OCI-LY7 (cell line): ENCODE measurements at regions not wholly inside any gene's neighbourhood (a gene's known extent, or its start where the extent isn't known, plus 50 kb on each side); places are given as distances from the start of the nearest gene placed in this dataset.

Experiments used
- BruUV-seq: library from RNA; stranded (reverse); fragments of 400-500 nt; replicated peaks from 2 replicates; lab custom pipeline; 2021; lab: Mats Ljungman, UMichigan
- CTCF ChIA-PET: fragments of 300-600 bp; sonication (Branson Sonifier 250); formaldehyde crosslinking; loops from one replicate; lab custom pipeline; 2022; ENCODE audit warnings: antibody characterized with exemption; ENCODE audit not compliant: unreplicated experiment; lab: Charles Lee
- POLR2A ChIA-PET: fragments of 300-600 bp; sonication (Branson Sonifier 250); formaldehyde crosslinking; loops from one replicate; lab custom pipeline; 2022; ENCODE audit warnings: antibody characterized with exemption; lab: Charles Lee
- DNase-seq: peaks from one replicate; pipeline ENCODE4 v3.0.0-alpha.2; 2015; ENCODE audit warnings: low spot score
- H2AFZ ChIP-seq: fragments of 200-600 bp; sonication (generic), shearing (Covaris generic); 2 replicates; pipeline ENCODE4 v1.6.1; 2014; ENCODE audit warnings: mild to moderate bottlenecking, antibody characterized with exemption, low read length, moderate library complexity
- H3K27ac ChIP-seq: fragments of 200-600 bp; sonication (generic); 2 replicates; pipeline ENCODE4 v1.5.1; 2014; ENCODE audit warnings: mixed run types, low read depth, mild to moderate bottlenecking, moderate library complexity, low read length, inconsistent platforms; ENCODE audit not compliant: poor library complexity, severe bottlenecking
- H3K36me3 ChIP-seq: fragments of 200-600 bp; sonication (generic); 2 replicates; pipeline ENCODE4 v1.6.1; 2014; ENCODE audit warnings: mild to moderate bottlenecking, antibody characterized with exemption, low read length, moderate library complexity, mixed read lengths; ENCODE audit not compliant: insufficient read depth
- H3K4me1 ChIP-seq: fragments of 200-600 bp; sonication (generic); 2 replicates; pipeline ENCODE4 v1.5.1; 2014; ENCODE audit warnings: mild to moderate bottlenecking, low read length; ENCODE audit not compliant: insufficient read depth, poor library complexity, severe bottlenecking
- H3K4me2 ChIP-seq: fragments of 200-600 bp; sonication (generic); 2 replicates; pipeline ENCODE4 v1.6.1; 2014; ENCODE audit warnings: mild to moderate bottlenecking, low read length
- H3K4me3 ChIP-seq: fragments of 200-600 bp; sonication (generic); 2 replicates; pipeline ENCODE4 v1.5.1; 2014; ENCODE audit warnings: mild to moderate bottlenecking, low read depth, low read length; ENCODE audit not compliant: poor library complexity, severe bottlenecking
- H3K79me2 ChIP-seq: fragments of 200-600 bp; sonication (generic); 2 replicates; pipeline ENCODE4 v1.6.1; 2016; ENCODE audit warnings: low read depth, mild to moderate bottlenecking, low read length, moderate library complexity, mixed read lengths; ENCODE audit not compliant: insufficient read depth
- H3K9me2 ChIP-seq: fragments of 200-600 bp; sonication (generic); 2 replicates; pipeline ENCODE4 v1.6.1; 2016; ENCODE audit warnings: mild to moderate bottlenecking, low read length, mixed read lengths; ENCODE audit not compliant: insufficient read depth
- H3K9me3 ChIP-seq: fragments of 200-600 bp; sonication (generic); 2 replicates; pipeline ENCODE4 v1.6.1; 2014; ENCODE audit warnings: mild to moderate bottlenecking, mixed run types, low read length, mixed read lengths
- H4K20me1 ChIP-seq: fragments of 200-600 bp; sonication (generic); 2 replicates; pipeline ENCODE4 v1.6.1; 2014; ENCODE audit warnings: mild to moderate bottlenecking, antibody characterized with exemption, low read length, moderate library complexity, mixed read lengths; ENCODE audit not compliant: insufficient read depth
- EZH2phosphoT487 ChIP-seq: fragments of 200-600 bp; sonication (generic); IDR thresholded peaks from 2 replicates; pipeline ENCODE4 v1.6.1; 2018; ENCODE audit warnings: low read depth, borderline replicate concordance, mild to moderate bottlenecking, mixed run types, antibody characterized with exemption, low read length, moderate library complexity, mixed read lengths
- intact Hi-C: fragments of 100-400 bp; cut with micrococcal nuclease; formaldehyde crosslinking; loops from one replicate; pipeline ENCODE4 v1.10.0; 2022; ENCODE audit not compliant: unreplicated experiment
- TF ChIP-seq, protein P1 (sequence below): fragments of 200-600 bp; sonication (generic); conservative IDR thresholded peaks from 2 replicates; pipeline ENCODE4 v1.5.1; 2014; ENCODE audit warnings: mild to moderate bottlenecking, antibody characterized with exemption, low read length, moderate library complexity, mixed read lengths

DNA sequence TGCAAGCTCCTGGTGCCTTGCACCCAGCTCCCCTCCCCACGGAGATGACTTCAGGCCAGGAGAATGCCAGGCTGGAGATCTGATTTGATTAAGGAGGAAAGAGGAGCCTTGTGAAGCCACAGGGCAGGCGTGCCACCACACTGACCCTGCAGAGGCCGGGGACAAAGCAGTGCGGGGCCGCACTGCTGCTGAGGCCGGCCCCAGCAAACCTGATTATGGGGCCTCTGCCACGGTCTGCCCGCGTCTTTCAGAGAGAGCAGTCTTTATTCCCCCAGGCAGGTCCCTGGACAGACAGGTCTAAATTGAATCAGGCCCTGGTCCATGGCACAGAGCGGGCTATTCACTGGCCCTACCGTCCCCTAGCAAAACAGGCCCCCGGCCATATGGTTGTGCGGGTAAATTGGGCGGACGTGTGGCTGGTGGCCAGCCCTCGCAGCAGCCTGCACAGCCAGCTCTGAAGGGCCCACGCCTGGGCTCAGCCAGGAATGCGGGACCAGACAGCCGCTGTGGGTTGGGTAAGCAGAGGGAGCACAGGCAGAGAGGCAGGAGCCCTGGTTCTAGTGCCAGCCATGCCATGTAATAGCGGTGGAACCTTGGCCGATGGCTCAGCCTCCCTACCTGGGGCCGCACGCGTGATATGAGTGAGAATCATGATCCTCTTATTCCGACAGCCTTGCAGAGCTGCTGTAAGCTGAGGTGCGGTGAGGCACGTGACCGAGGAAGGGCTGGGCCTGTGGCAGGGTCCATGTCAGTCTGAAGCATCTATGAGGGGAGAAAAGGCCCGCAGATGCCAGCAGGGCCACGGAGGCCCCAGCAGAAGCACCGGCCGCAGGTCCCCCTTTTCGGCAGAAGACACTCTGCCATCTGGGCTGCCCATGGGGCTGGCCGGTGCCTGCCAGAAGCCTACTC lies 97.3 kb upstream of the MYCN start:
- no peak overlapping the region for H2AFZ ChIP-seq
- no TSS peak for BruUV-seq
- no peaks in the 10 kb centered on the region for H3K9me3 ChIP-seq
- H3K4me1 ChIP-seq: no peaks in the 10 kb centered on the region
- CTCF ChIA-PET: no interaction called here
- DNase-seq: no peak
- no peaks in the 10 kb centered on the region for H3K9me2 ChIP-seq
- H3K79me2 ChIP-seq: no peaks in the 10 kb centered on the region
- TF ChIP-seq, protein P1, sequence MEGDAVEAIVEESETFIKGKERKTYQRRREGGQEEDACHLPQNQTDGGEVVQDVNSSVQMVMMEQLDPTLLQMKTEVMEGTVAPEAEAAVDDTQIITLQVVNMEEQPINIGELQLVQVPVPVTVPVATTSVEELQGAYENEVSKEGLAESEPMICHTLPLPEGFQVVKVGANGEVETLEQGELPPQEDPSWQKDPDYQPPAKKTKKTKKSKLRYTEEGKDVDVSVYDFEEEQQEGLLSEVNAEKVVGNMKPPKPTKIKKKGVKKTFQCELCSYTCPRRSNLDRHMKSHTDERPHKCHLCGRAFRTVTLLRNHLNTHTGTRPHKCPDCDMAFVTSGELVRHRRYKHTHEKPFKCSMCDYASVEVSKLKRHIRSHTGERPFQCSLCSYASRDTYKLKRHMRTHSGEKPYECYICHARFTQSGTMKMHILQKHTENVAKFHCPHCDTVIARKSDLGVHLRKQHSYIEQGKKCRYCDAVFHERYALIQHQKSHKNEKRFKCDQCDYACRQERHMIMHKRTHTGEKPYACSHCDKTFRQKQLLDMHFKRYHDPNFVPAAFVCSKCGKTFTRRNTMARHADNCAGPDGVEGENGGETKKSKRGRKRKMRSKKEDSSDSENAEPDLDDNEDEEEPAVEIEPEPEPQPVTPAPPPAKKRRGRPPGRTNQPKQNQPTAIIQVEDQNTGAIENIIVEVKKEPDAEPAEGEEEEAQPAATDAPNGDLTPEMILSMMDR: no peak
- no peak for TF ChIP-seq EZH2phosphoT487
- no peaks in the 10 kb centered on the region for H4K20me1 ChIP-seq
- intact Hi-C loops: no loop called here
- H3K36me3 ChIP-seq: no peaks in the 10 kb centered on the region
- H3K27ac ChIP-seq: no peak overlapping the region
- no peak overlapping the region for H3K4me2 ChIP-seq
- POLR2A ChIA-PET: interaction anchor here (0.8 kb wide), 1 partner anchor 23 kb away, joined by 3 read pairs; no protein-coding TSS in a partner anchor
- no peak overlapping the region for H3K4me3 ChIP-seq

DNA sequence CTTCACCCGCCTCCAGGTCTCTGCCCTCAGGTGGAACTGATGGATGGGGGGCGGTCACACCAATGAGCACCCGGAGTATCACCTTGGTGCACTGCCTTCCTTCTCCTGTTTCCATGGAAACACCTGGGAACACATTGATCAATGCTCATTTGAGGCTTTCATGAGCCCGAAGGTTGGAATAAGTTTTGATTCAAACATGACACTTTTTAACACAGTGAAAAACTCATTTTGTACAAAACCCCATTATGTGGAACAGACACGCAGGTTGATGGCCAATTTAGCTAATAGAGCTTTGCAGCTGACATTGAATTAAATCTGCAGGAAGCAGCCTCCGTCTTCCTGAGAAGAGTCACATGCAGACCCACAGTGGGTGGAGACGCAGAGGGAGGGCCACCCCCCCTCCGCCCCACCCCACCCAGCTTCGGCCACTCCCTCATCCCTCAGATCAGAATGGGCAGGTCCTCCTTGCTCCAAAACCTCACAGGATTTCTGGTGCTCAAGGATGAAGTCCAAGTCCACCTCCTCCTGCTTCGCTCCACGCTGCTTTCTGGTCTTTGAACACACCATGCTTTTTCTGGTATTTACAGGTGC lies 96.0 kb upstream of the MYCN start:
- Histone ChIP-seq H4K20me1 (no peaks in the 10 kb centered on the region), H3K4me2 (no peak overlapping the region), H3K9me2 (no peaks in the 10 kb centered on the region), H3K9me3 (no peaks in the 10 kb centered on the region), H3K79me2 (no peaks in the 10 kb centered on the region), H2AFZ (no peak overlapping the region), H3K27ac (no peak overlapping the region), H3K4me1 (no peaks in the 10 kb centered on the region), H3K4me3 (no peak overlapping the region), H3K36me3 (no peaks in the 10 kb centered on the region)
- BruUV-seq: no TSS peak
- ChIA-PET CTCF (no interaction called here), POLR2A (no interaction called here)
- intact Hi-C loops: no loop called here
- DNase-seq: no peak
- TF ChIP-seq EZH2phosphoT487: no peak
- TF ChIP-seq, protein P1: no peak

DNA sequence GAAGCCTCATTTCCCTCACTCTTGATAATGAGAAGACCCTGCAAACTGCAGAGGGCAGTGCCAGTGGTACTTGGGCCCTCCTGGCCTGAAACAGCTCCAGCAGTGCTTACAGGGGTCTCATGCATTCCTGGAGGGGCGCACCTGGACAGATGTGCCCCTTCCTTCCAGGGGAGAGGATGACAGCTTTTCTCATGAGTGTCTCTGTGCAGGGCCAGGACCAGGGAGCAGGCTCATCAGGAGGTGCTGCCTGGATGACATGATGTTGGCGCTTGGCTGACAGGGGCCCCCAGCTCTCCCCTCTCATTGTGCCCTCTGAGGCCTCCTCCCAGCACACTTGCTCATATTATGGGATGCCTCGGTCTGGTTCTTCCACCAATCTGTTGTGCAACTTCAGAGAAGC lies 95.1 kb upstream of the MYCN start:
- TF ChIP-seq EZH2phosphoT487: no peak
- TF ChIP-seq, protein P1: no peak
- BruUV-seq: no TSS peak
- Histone ChIP-seq H4K20me1 (no peaks in the 10 kb centered on the region), H2AFZ (no peak overlapping the region), H3K4me1 (no peaks in the 10 kb centered on the region), H3K4me2 (no peak overlapping the region), H3K36me3 (no peaks in the 10 kb centered on the region), H3K79me2 (no peaks in the 10 kb centered on the region), H3K4me3 (no peak overlapping the region), H3K9me3 (no peaks in the 10 kb centered on the region), H3K9me2 (no peaks in the 10 kb centered on the region), H3K27ac (no peak overlapping the region)
- POLR2A ChIA-PET: no interaction called here
- no peak for DNase-seq
- CTCF ChIA-PET: no interaction called here
- intact Hi-C loops: no loop called here
